Dedifferentiated amniotic fluid mesenchymal stem cell (primary cell): ENCODE measurements at regions not wholly inside any gene's neighbourhood (a gene's known extent, or its start where the extent isn't known, plus 50 kb on each side); places are given as distances from the start of the nearest gene placed in this dataset.

Experiments used
- DNase-seq: peaks from one replicate; pipeline ENCODE4 v3.0.0-alpha.2; 2016; ENCODE audit errors: extremely low spot score

- no peak for DNase-seq
These were observed 552.3 kb upstream of the JARID2 start for GRCh38 chr6:14693301-14694192.

DNA sequence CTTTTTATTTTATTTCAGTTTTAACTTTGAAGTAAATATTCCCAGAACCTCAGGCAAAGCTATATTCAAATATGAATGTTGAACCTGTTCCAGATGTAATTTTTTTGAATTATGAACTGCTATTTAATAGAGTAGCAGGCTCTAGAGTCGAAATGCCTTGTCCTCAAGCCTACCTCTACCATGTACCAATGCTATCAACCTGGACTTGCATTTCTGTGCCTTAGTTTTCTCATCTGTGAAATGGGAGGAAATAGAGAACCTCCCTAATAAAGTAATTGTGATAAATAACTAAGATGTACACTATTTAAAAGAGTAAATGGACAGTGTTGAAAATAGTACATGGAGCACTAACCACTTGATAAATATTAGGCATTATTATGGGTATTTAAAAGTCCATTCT, 551.6 kb upstream of the JARID2 start:
- DNase-seq = no peak

DNA sequence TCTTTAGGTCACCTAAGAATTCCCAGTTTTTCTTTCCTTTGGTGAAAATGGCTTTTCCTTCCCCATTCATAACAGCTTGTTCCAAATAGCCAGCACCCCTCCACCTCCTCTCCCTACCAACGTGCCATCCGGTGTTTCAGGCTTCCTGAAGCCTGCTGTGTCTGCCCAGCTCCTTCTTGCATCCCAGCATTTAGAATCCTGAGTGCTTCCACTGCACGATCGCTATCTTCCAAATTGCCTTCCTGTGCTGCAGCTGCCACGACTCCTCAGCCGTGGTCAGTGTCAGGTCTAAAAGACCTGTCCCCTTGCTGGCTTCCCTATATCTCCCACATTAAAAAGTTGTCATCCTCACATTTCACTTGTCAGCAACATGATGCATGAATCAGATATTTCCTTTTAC, 550.3 kb upstream of the JARID2 start:
- DNase-seq = no peak

- no peak for DNase-seq
These were observed 549.5 kb upstream of the JARID2 start for GRCh38 chr6:14696367-14696766.

- no peak for DNase-seq
These were observed 548.4 kb upstream of the JARID2 start for GRCh38 chr6:14697427-14697826.

DNA sequence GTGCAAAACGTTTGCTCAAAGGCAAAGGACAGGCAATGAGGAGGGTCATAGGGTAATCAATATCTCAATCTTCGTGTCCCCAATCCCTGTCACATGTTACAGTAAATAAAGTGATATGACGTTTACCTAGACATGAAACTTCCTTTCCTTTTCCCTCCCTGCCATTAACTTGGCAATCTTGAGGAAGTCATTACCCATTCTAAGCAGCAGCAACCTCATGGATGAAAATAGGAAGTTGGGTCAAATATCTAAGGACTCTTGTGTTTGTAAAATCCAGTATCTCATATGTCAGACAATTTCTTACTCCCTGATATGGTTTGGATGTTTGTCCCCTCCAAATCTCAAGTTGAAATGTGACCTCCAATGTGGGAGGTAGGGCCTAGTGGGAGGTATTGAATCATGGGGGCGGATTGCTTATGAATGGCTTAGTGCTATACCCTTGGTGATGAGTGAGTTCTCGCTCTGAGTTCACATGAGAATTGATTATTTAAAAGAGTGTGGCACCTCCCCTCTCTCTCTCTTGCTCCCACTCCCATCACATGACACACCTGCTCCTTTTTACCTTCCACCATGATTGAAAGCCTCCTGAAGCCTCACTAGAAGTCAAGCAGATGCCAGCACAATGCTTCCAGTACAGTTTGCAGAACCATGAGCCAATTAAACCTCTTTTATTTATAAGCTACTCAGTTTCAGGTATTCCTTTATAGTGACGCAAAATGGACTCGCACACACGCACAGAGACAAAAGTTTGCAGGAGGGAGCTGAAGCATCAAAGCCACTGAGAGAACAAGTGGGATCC, 545.9 kb upstream of the JARID2 start:
- DNase-seq = no peak

DNA sequence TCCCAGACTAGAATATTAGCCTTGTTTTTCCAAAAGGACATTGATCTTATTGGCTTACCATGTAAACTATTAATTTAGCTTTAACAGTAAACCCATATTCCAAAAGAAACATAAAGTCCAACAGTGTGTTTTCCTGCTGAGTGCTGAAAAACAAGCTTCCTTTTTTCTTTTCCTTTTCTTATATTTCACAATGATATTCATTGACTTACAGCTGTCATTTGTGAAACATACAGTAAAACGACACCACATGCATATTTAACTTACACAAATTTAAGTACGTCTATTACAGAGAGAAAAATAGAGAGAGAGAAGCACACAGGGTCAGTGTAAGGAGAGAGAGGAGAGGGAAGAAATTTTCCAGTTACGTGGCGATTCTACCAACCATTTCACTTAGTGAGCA, 543.9 kb upstream of the JARID2 start:
- DNase-seq = no peak

- DNase-seq = no peak
These were observed 543.2 kb upstream of the JARID2 start for GRCh38 chr6:14702678-14703077.

DNA sequence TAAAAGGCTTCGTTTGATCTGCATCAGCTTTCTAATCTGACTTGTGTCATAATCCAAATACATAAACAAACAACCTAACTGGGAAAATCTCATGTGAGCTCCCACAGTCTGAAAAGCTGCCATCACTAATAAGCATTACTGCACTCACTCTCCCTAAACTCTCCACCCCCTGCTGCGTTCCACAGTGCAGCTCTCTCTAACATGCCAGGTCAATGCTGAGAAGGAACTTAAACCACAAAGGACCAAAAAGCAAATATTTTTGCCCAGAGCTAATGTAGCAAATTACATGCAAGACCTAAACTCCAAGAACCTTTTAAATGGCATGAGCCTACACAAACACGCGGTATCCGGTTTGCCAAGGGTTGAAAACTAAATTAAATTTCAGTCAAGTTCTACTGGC, 542.3 kb upstream of the JARID2 start:
- peak; percentile 77 for DNase-seq

DNA sequence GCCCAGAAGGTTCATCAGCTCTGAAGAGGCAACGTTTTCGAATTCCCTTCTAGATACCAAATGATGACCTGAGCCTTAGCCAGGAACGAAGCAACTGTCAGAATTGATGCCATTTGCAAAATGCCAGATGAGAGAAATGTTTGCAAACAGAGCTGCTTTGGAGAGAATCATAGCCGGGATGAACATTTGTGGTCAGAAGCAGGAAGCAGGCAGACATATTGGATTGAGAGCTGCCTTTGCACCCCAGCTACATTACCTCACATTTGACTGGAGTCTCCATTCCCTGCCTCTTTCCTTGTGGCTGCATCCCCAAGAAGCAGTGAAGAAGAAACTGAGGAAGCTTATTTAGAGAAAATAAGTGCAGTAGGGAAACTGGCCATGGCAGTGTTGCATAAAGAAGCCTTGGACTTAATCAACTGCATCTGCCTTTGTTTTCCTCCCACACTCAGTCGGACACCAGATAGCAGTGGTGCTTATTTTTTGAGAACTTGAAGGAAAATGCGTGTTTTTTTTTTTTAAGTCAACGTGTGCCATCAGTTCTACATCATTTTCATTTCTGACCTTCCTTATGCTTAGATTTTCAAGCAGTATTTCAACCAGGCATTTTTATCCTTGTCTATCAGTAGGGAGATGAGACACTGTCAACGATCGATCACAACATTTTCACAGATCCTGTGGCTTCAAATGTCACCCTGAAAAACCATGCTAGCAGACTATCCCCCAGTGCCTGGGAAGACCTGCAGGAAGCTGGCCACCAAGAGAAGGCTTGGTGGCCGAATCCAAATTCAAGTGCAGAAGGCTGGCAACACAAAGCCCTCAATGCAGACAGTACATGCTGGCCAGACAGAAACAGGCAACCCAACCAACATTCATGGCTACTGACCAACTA, 541.2 kb upstream of the JARID2 start:
- DNase-seq = no peak

GRCh38 chr6:14705841-14706377, 540.0 kb upstream of the JARID2 start:
- no peak for DNase-seq

- DNase-seq = peak; percentile 96
These were observed 539.4 kb upstream of the JARID2 start for GRCh38 chr6:14706378-14706929.

DNA sequence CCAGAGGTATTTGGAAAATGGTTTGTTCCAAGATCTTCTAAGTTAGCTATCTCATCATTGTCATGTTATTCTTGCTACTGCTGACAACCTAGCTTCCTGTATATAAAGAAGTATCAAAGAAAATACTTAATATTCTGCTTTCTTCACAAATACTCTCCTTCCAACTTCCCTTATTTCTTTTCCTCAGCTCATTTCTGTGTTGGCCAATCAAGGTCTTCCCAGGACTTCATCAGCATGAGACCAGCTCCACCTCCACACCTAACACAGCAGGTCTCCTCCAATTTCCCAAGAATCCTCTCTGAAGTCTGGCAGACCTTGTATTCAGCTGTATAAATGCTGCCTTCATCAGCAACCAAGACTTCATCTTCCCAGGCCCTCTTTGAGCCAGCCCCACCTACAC, 538.6 kb upstream of the JARID2 start:
- DNase-seq = no peak

DNA sequence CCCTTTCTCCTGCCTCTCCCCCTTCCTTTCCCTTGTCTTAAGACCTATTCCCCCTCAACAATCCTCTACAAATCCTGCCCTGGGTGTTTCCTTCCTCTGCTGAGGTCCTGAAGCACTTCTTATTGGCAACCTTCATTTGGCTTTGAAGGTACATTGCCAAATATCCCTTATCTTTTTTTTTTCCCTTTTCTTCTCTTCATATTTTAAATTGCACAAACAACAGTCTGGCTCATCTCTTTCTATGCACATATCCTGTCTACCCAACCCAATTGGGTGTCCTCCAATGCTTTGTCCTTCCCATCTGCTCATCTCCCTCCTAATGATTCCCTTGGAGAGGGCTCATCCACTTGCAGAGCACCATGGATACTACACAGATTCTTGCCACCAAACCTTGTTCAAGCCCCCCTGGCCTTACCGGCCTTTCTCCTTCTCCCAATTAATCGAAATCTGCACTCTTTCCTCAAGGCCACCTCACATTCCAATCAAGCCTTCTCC, 537.9 kb upstream of the JARID2 start:
- DNase-seq = no peak

GRCh38 chr6:14709066-14709670, 536.7 kb upstream of the JARID2 start:
- DNase-seq = no peak

- DNase-seq = no peak
These were observed 536.0 kb upstream of the JARID2 start for GRCh38 chr6:14709900-14710299.

DNA sequence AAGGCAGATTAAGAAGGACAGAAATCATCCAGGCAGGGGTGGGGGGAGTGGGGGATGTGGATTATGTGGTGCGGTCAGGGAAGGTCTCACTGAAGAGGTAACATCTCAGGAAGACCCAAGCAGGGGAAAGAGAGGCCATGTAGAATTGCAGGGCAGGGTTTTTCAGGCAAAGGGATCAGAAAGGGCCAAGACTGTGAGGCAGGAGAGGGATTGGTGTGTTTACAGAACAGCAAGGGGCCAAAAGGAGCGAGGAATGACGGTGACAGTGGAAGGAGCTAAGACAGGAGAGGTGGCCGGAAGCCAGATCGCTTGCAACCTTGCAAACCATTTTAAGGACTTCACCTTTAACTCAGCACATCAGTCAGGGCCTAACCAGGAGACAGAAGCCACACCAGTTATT, 535.4 kb upstream of the JARID2 start:
- no peak for DNase-seq

DNA sequence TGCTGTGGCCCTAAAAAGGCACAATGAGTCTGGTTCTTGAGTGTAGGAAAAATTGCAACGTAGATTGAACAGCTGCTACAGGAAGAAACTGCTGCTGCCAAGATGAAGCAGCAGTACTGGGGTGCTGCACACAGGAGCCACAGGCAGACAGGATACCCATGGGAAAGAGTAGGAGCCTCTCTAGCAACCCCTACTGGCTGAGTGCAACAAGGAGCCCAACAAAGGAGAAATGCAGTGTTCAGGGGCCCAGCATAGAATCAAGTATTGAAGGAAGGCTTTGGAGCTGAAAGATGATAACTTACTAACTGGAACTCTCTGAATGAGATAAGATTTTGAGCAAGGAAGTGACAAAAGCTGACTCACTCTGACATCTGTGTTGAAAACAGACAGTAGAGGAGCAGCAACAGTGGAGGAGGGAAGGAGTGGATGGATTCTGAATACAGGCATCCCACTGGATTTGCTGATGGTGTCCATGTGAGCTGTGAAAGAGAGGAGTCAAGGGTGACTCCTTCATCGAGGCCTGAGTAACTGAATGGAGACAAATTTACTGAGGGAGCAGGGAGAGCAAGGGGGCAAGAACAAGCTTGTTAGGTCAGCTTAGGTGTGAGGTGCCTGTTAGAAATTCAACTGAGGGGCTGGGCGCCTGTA, 534.7 kb upstream of the JARID2 start:
- DNase-seq = peak; percentile 14

- DNase-seq = no peak
These were observed 534.0 kb upstream of the JARID2 start for GRCh38 chr6:14711704-14712379.
